GM12878 (cell line): ENCODE measurements at regions not wholly inside any gene's neighbourhood (a gene's known extent, or its start where the extent isn't known, plus 50 kb on each side); places are given as distances from the start of the nearest gene placed in this dataset.

Experiments
- ATAC-seq: fragments of 200-7000 bp; cut with Tn5 transposase; 3 replicates; pipeline ENCODE4 v1.9.1; 2020; ENCODE audit warnings: mild to moderate bottlenecking, moderate library complexity
- BruUV-seq: library from RNA; stranded (reverse); fragments of 400-500 nt; replicated peaks from 2 replicates; lab custom pipeline; 2021; lab: Mats Ljungman, UMichigan
- CTCF ChIA-PET: fragments of 300-600 bp; sonication (Branson Sonifier 250); formaldehyde crosslinking; extraction: SDS; loops from one replicate; lab custom pipeline; 2021; ENCODE audit warnings: inconsistent platforms; lab: Yijun Ruan, JAX
- POLR2A ChIA-PET: fragments of 350-600 bp; formaldehyde crosslinking; extraction: SDS; loops from one replicate; lab custom pipeline; 2021; ENCODE audit warnings: inconsistent platforms; lab: Charles Lee
- RAD21 ChIA-PET: fragments of 300-600 bp; sonication (Branson Sonifier 250); formaldehyde crosslinking; loops from one replicate; lab custom pipeline; 2023; ENCODE audit warnings: antibody characterized with exemption; ENCODE audit not compliant: unreplicated experiment; lab: Charles Lee
- SMC1A ChIA-PET: fragments of 300-600 bp; sonication (Branson Sonifier 250); formaldehyde crosslinking; loops from one replicate; lab custom pipeline; 2023; ENCODE audit not compliant: unreplicated experiment, uncharacterized antibody; lab: Charles Lee
- DNase-seq: peaks from one replicate; pipeline ENCODE4 v3.0.0-alpha.2; 2011; ENCODE audit warnings: low read depth, low spot score
- FAIRE-seq: peaks from 3 replicates; lab custom pipeline; 2011; peaks lifted over from hg19 to GRCh38; lab: Jason Lieb, UNC
- H2AFZ ChIP-seq: 2 replicates; pipeline ENCODE4 v1.6.0; 2011; ENCODE audit warnings: low read depth, low read length, control low read depth; ENCODE audit not compliant: control insufficient read depth
- H3K27ac ChIP-seq: 2 replicates; pipeline ENCODE4 v1.5.1; 2011; ENCODE audit warnings: control low read depth; ENCODE audit not compliant: control insufficient read depth, insufficient read depth
- H3K27me3 ChIP-seq, 2 experiments: replicated peaks in 1 of 2; 2 replicates each; pipeline versions ENCODE4 v1.6.0 to v1.6.1; 2011; ENCODE audit warnings: low read length in 1 of 2; ENCODE audit not compliant: control insufficient read depth in 2 of 2, insufficient read depth in 2 of 2
- H3K36me3 ChIP-seq, 2 experiments: 2 replicates each; pipeline ENCODE4 v1.5.1; 2011; ENCODE audit warnings: low read length in 1 of 2; ENCODE audit not compliant: control insufficient read depth in 2 of 2, insufficient read depth in 2 of 2
- H3K4me1 ChIP-seq: 2 replicates; pipeline ENCODE4 v1.6.1; 2011; ENCODE audit warnings: mild to moderate bottlenecking, low read length, moderate library complexity, mixed read lengths; ENCODE audit not compliant: control insufficient read depth, insufficient read depth
- H3K4me2 ChIP-seq: 2 replicates; pipeline ENCODE4 v1.6.0; 2011; ENCODE audit warnings: control low read depth; ENCODE audit not compliant: control insufficient read depth, insufficient read depth
- H3K4me3 ChIP-seq: fragments of 200-600 bp; sonication (generic); 2 replicates; pipeline ENCODE4 v1.5.1; 2016
- H3K79me2 ChIP-seq: 2 replicates; pipeline ENCODE4 v1.6.0; 2011; ENCODE audit warnings: low read length; ENCODE audit not compliant: control insufficient read depth, insufficient read depth
- H3K9ac ChIP-seq: 2 replicates; pipeline ENCODE4 v1.8.0; 2011; ENCODE audit warnings: low read length, control low read depth, mixed read lengths; ENCODE audit not compliant: control insufficient read depth, insufficient read depth
- H3K9me3 ChIP-seq: replicated peaks from 3 replicates; pipeline ENCODE4 v1.5.1; 2011; ENCODE audit warnings: mild to moderate bottlenecking, low read length; ENCODE audit not compliant: control insufficient read depth, insufficient read depth
- H4K20me1 ChIP-seq: 2 replicates; pipeline ENCODE4 v1.6.0; 2011; ENCODE audit not compliant: control insufficient read depth, insufficient read depth
- BCL3 ChIP-seq: IDR thresholded peaks from 2 replicates; pipeline ENCODE4 v1.6.1; 2011; ENCODE audit warnings: borderline replicate concordance, low read depth, mild to moderate bottlenecking, moderate library complexity, low read length; ENCODE audit not compliant: insufficient read depth, poor library complexity, severe bottlenecking
- BCLAF1 ChIP-seq: fragments of 450-650 bp; IDR thresholded peaks from 2 replicates; pipeline ENCODE4 v1.6.1; 2017; ENCODE audit warnings: antibody characterized with exemption, mild to moderate bottlenecking, moderate library complexity
- CHD4 ChIP-seq: fragments of 200-600 bp; sonication (generic); IDR thresholded peaks from 2 replicates; pipeline ENCODE4 v1.6.1; 2016; ENCODE audit warnings: mild to moderate bottlenecking
- CREM ChIP-seq: IDR thresholded peaks from 2 replicates; pipeline ENCODE4 v1.6.1; 2014; ENCODE audit warnings: antibody characterized with exemption, low read depth
- ETV6 ChIP-seq, 2 experiments: fragments of 450-650 bp in 1 of 2; IDR thresholded peaks in 1 of 2; conservative IDR thresholded peaks in 1 of 2; 2 replicates each; pipeline ENCODE4 v1.6.1; 2014; ENCODE audit warnings: antibody characterized with exemption in 1 of 2, borderline replicate concordance in 1 of 2, low read depth in 1 of 2, mild to moderate bottlenecking in 1 of 2, moderate library complexity in 1 of 2
- KLF5 ChIP-seq: fragments of 450-650 bp; IDR thresholded peaks from 2 replicates; pipeline ENCODE4 v1.6.1; 2014; ENCODE audit warnings: mild to moderate bottlenecking; ENCODE audit not compliant: partially characterized antibody
- LARP7 ChIP-seq: fragments of 450-650 bp; IDR thresholded peaks from 2 replicates; pipeline ENCODE4 v1.6.1; 2017; ENCODE audit warnings: mild to moderate bottlenecking
- MTA3 ChIP-seq: IDR thresholded peaks from 2 replicates; pipeline ENCODE4 v1.6.1; 2012; ENCODE audit warnings: low read length, inconsistent platforms, borderline replicate concordance
- NFYB ChIP-seq: IDR thresholded peaks from 2 replicates; pipeline ENCODE4 v1.6.1; 2011; ENCODE audit warnings: low read depth, mild to moderate bottlenecking, low read length, improper control_type of control experiment, moderate library complexity; ENCODE audit not compliant: insufficient read depth
- PKNOX1 ChIP-seq: fragments of 450-650 bp; IDR thresholded peaks from 2 replicates; pipeline ENCODE4 v1.6.1; 2016; ENCODE audit warnings: mild to moderate bottlenecking
- POLR2AphosphoS5 ChIP-seq: IDR thresholded peaks from 2 replicates; pipeline ENCODE4 v1.6.1; 2011; ENCODE audit warnings: mild to moderate bottlenecking, low read length, inconsistent platforms
- SUZ12 ChIP-seq: fragments of 200-600 bp; sonication (generic); IDR thresholded peaks from one replicate; pipeline ENCODE4 v1.6.1; 2018; ENCODE audit warnings: antibody characterized with exemption, mild to moderate bottlenecking; ENCODE audit not compliant: unreplicated experiment
- TARDBP ChIP-seq: IDR thresholded peaks from 2 replicates; pipeline ENCODE4 v1.6.1; 2016; ENCODE audit warnings: borderline replicate concordance
- TBL1XR1 ChIP-seq: IDR thresholded peaks from 2 replicates; pipeline ENCODE4 v1.6.1; 2012; ENCODE audit warnings: low read depth, low read length, improper control_type of control experiment
- TCF12 ChIP-seq: IDR thresholded peaks from 2 replicates; pipeline ENCODE4 v1.6.1; 2011; ENCODE audit warnings: low read depth, mild to moderate bottlenecking, low read length
- USF2 ChIP-seq: IDR thresholded peaks from 2 replicates; pipeline ENCODE4 v1.6.1; 2011; ENCODE audit warnings: low read depth, low read length, improper control_type of control experiment, borderline replicate concordance
- WGBS: methylation state at CpG from one replicate; pipeline ENCODE4 v1.1.6; 2016; ENCODE audit warnings: low lambda C conversion rate; ENCODE audit not compliant: insufficient replicate concordance, insufficient coverage; ENCODE audit errors: missing lambda C conversion rate; 5-methylcytosine and 5-hydroxymethylcytosine counted together
- in situ Hi-C: fragments of 300-500 bp; cut with MboI; formaldehyde crosslinking; loops from 9 replicates; pipeline ENCODE4 v1.14.3; 2018; ENCODE audit warnings: mixed read lengths
- intact Hi-C: fragments of 100-400 bp; cut with micrococcal nuclease; formaldehyde crosslinking; loops from one replicate; pipeline ENCODE4 v1.14.2; 2022; ENCODE audit not compliant: unreplicated experiment

- TF ChIP-seq USF2 (no peak), CREM (no peak), BCLAF1 (no peak), TARDBP (no peak)
- TF ChIP-seq, all 136 proteins: peak for 0
Measured at GRCh38 chr2:23306401-23306800, 78.6 kb upstream of the KLHL29 start (continued).

- in situ Hi-C loops (no loop called here), intact Hi-C loops (no loop called here)
- WGBS: 0% methylated on average over 1 of the region's 1 CpG
- no peak for FAIRE-seq
- ChIA-PET CTCF (no interaction called here), SMC1A (no interaction called here), RAD21 (no interaction called here), POLR2A (no interaction called here)
- no peak overlapping the region for H2AFZ ChIP-seq
- DNase-seq: no peak
- no peak for ATAC-seq
- H3K9ac ChIP-seq: no peak overlapping the region
- H3K36me3 ChIP-seq: no peaks in the 10 kb centered on the region
- no peaks in the 10 kb centered on the region for H4K20me1 ChIP-seq
- H3K4me3 ChIP-seq: no peak overlapping the region
- H3K4me1 ChIP-seq: no peaks in the 10 kb centered on the region
- no peak overlapping the region for H3K4me2 ChIP-seq
- no TSS peak for BruUV-seq
- no peaks in the 10 kb centered on the region for H3K79me2 ChIP-seq
- H3K27ac ChIP-seq: no peak overlapping the region
- TF ChIP-seq NFYB: no peak
- no peak for TF ChIP-seq TCF12
- no peak for TF ChIP-seq BCL3
- no peak for TF ChIP-seq ETV6 (conservative IDR thresholded peaks at IDR 0.05 in 1 of 2, IDR thresholded peaks at IDR 0.05 in 1 of 2; ENCODE audit: borderline replicate concordance in 1 of 2, low read depth in 1 of 2)
- no peak for TF ChIP-seq SUZ12
- no peak for TF ChIP-seq LARP7
- TF ChIP-seq TBL1XR1: no peak
- no peak for TF ChIP-seq CHD4
- no peak for TF ChIP-seq POLR2AphosphoS5
- TF ChIP-seq MTA3: no peak
- no peak for TF ChIP-seq PKNOX1
- TF ChIP-seq KLF5: no peak
- TF ChIP-seq, all 136 proteins: peak for 0
- H3K27me3 ChIP-seq: peaks cover 0 to 4% of the 10 kb centered on the region in 2 experiments; a peak in 2 of 4 replicates
- H3K9me3 ChIP-seq: no peaks in the 10 kb centered on the region
Measured at GRCh38 chr2:23311186-23311585, 73.8 kb upstream of the KLHL29 start.
